Vagina (tissue), 2 donors: ENCODE measurements at regions not wholly inside any gene's neighbourhood (a gene's known extent, or its start where the extent isn't known, plus 50 kb on each side); places are given as distances from the start of the nearest gene placed in this dataset.
"Not testable (repeated sequence)": the region's sequence is repeated elsewhere in the genome, so short reads cannot be mapped to it uniquely, and the experiment has no call there.

Source experiments
- DNase-seq, 2 donors: peaks; one replicate each; pipeline ENCODE4 v3.0.0-alpha.2; 2017; ENCODE audit errors: extremely low spot score in 2 of 2
- H3K27ac ChIP-seq: fragments of 200-600 bp; sonication (generic); one replicate; pipeline ENCODE4 v1.5.1; 2019
- H3K27me3 ChIP-seq: fragments of 200-600 bp; sonication (generic); one replicate; pipeline ENCODE4 v1.5.1; 2019
- H3K36me3 ChIP-seq, 2 donors: fragments of 200-600 bp; sonication (generic); one replicate each; pipeline ENCODE4 v1.5.1; 2017 to 2019
- H3K4me1 ChIP-seq: fragments of 200-600 bp; sonication (generic); one replicate; pipeline ENCODE4 v1.5.1; 2019
- H3K4me3 ChIP-seq, 2 donors: fragments of 200-600 bp; sonication (generic); 1 replicate in 1 of 2; 2 replicates in 1 of 2; pipeline ENCODE4 v1.5.1; 2016 to 2019
- H3K9me3 ChIP-seq: fragments of 200-600 bp; sonication (generic); one replicate; pipeline ENCODE4 v1.5.1; 2019
- POLR2A ChIP-seq, 2 donors: fragments of 450-650 bp; IDR thresholded peaks; one replicate each; pipeline ENCODE4 v1.6.1; 2017; ENCODE audit warnings: antibody characterized with exemption in 2 of 2, mild to moderate bottlenecking in 2 of 2, moderate library complexity in 2 of 2
- POLR2AphosphoS5 ChIP-seq, 2 donors: sonication (generic); formaldehyde crosslinking; IDR thresholded peaks; one replicate each; pipeline ENCODE4 v1.9.0; 2017; ENCODE audit warnings: antibody characterized with exemption in 2 of 2, mild to moderate bottlenecking in 2 of 2, low read depth in 1 of 2; ENCODE audit not compliant: insufficient read depth in 1 of 2
- intact Hi-C: fragments of 100-400 bp; cut with DNase I; formaldehyde crosslinking; loops from one replicate; pipeline ENCODE4 v1.15.1; 2023
- TF ChIP-seq, protein P1 (sequence below), 3 experiments: fragments of 450-650 bp in 2 of 3; fragments of 200-600 bp in 1 of 3; sonication (generic) in 1 of 3; IDR thresholded peaks; one replicate each; pipeline ENCODE4 v1.5.1; 2017 to 2019; ENCODE audit warnings: antibody characterized with exemption in 3 of 3, mild to moderate bottlenecking in 2 of 3, moderate library complexity in 2 of 3

DNA sequence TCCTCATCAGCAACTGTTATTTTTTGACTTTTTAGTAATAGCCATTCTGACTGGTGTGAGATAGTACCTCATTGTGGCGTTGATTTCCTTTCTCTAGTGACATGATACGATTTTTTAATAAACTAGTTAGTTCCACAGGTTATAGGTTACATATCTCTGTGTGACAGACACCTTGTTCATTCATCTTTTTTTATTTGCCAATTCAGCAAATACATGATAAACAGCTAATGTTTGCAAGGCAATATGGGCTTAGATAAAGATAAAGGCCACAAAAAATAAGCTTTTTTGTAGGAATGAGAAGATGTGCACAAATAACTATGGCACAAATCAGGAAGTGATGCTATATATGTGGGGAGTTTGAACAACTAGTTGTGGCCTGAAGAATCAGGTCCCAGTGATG, 366.8 kb downstream of the HLX start:
- intact Hi-C loops: no loop called here
- TF ChIP-seq POLR2AphosphoS5 (IDR thresholded peaks at IDR 0.05; ENCODE audit: insufficient read depth in 1 of 2, low read depth in 1 of 2): no peak
- TF ChIP-seq POLR2A (IDR thresholded peaks at IDR 0.05): no peak
- TF ChIP-seq, protein P1, sequence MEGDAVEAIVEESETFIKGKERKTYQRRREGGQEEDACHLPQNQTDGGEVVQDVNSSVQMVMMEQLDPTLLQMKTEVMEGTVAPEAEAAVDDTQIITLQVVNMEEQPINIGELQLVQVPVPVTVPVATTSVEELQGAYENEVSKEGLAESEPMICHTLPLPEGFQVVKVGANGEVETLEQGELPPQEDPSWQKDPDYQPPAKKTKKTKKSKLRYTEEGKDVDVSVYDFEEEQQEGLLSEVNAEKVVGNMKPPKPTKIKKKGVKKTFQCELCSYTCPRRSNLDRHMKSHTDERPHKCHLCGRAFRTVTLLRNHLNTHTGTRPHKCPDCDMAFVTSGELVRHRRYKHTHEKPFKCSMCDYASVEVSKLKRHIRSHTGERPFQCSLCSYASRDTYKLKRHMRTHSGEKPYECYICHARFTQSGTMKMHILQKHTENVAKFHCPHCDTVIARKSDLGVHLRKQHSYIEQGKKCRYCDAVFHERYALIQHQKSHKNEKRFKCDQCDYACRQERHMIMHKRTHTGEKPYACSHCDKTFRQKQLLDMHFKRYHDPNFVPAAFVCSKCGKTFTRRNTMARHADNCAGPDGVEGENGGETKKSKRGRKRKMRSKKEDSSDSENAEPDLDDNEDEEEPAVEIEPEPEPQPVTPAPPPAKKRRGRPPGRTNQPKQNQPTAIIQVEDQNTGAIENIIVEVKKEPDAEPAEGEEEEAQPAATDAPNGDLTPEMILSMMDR (IDR thresholded peaks at IDR 0.05): no peak

DNA sequence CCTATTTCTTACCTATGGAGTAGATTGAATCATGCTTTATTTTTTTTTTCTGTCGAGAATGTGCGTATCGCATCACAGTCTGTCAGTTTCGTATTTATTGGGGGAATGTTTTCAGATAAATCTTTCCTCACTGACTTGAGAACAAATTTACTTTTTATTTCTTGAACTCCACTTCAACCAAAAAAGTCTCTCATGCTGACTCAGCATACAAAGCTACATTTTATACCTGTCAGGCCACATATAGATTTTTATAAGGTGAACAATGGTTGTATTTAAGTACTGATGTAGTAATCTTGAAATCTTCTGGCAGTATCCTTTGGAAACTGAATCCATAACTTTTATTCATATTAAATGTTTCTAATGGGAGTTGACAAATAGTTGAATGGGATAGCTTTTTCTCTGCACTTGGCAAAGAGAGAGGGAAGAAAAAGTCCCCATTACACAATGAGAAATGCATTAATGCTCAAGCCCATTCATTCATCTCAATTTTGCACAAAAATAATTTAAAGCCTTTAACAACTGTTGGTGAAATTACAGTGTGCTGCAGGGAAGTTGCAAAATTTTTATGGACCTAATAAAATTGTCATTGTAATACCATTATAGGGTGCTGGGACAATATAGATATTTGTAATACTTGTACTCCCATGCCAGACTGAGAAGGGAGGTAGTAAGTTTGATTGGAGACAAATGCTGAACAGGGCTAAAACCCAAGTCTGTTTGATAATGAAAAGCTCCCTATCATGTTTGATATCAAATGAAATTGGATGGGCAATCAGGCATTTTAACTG, 367.6 kb downstream of the HLX start:
- intact Hi-C loops: no loop called here
- Histone ChIP-seq H3K4me3 (no peak overlapping the region), H3K9me3 (no peaks in the 10 kb centered on the region), H3K27ac (no peak overlapping the region), H3K36me3 (no peaks in the 10 kb centered on the region), H3K27me3 (no peaks in the 10 kb centered on the region), H3K4me1 (no peaks in the 10 kb centered on the region)
- TF ChIP-seq POLR2A (IDR thresholded peaks at IDR 0.05): no peak
- TF ChIP-seq POLR2AphosphoS5 (IDR thresholded peaks at IDR 0.05; ENCODE audit: insufficient read depth in 1 of 2, low read depth in 1 of 2): no peak
- TF ChIP-seq, protein P1 (IDR thresholded peaks at IDR 0.05): no peak
- DNase-seq: no peak

More for the DNA sequence above, 366.8 kb downstream of the HLX start:
- Histone ChIP-seq H3K36me3 (no peaks in the 10 kb centered on the region), H3K27ac (no peak overlapping the region), H3K4me1 (no peaks in the 10 kb centered on the region), H3K9me3 (no peaks in the 10 kb centered on the region), H3K4me3 (no peak overlapping the region), H3K27me3 (no peaks in the 10 kb centered on the region)
- DNase-seq: no peak

DNA sequence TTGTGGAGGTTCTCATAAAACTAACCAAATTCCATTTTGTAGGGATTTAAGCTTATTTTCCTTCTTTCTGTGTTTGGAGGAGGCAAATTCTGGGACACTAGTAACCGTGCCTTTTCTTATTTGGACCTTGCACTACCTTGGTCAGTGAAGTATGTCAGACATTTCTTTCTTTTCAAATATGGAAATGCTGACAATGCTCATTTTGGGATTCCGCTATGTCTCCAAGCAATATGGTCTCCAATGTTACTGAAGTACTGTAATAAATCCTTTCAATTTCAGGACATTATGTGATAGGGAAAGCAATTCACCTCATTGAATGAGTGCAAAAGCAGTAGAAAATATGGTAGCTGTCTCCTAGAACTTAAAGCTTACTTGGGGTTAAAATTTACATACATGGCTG, 372.3 kb downstream of the HLX start:
- TF ChIP-seq, protein P1 (IDR thresholded peaks at IDR 0.05): no peak
- TF ChIP-seq POLR2AphosphoS5 (IDR thresholded peaks at IDR 0.05; ENCODE audit: insufficient read depth in 1 of 2, low read depth in 1 of 2) (no peak), POLR2A (IDR thresholded peaks at IDR 0.05) (no peak)
- DNase-seq: no peak
- Histone ChIP-seq H3K36me3 (no peaks in the 10 kb centered on the region), H3K4me3 (no peak overlapping the region), H3K9me3 (no peaks in the 10 kb centered on the region), H3K27ac (no peak overlapping the region), H3K4me1 (no peaks in the 10 kb centered on the region), H3K27me3 (no peaks in the 10 kb centered on the region)
- intact Hi-C loops: no loop called here

DNA sequence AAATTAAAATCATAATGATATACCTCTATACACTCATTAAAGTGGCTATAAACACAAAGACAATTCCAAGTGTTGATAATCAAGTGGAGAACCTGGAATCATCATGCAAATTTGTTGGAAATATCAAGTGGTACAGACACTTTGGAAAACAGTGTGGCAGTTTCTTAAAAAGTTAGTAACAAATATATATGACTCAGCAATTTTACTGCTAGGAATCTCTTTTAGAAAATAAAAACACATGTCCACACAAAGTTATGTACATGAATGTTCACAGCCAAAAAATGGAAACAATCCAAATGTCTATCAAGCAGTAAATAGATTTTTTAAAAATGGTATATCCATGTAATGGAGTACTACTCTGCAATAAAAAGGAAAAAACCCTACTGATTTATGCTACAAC, 375.6 kb downstream of the HLX start:
- DNase-seq: no peak
- Histone ChIP-seq H3K9me3 (no peaks in the 10 kb centered on the region), H3K4me1 (no peaks in the 10 kb centered on the region), H3K36me3 (no peaks in the 10 kb centered on the region), H3K27me3 (no peaks in the 10 kb centered on the region), H3K4me3 (no peak overlapping the region), H3K27ac (no peak overlapping the region)
- intact Hi-C loops: no loop called here
- TF ChIP-seq, protein P1 (IDR thresholded peaks at IDR 0.05): no peak
- TF ChIP-seq POLR2AphosphoS5 (IDR thresholded peaks at IDR 0.05; ENCODE audit: insufficient read depth in 1 of 2, low read depth in 1 of 2): no peak
- no peak for TF ChIP-seq POLR2A (IDR thresholded peaks at IDR 0.05)

DNA sequence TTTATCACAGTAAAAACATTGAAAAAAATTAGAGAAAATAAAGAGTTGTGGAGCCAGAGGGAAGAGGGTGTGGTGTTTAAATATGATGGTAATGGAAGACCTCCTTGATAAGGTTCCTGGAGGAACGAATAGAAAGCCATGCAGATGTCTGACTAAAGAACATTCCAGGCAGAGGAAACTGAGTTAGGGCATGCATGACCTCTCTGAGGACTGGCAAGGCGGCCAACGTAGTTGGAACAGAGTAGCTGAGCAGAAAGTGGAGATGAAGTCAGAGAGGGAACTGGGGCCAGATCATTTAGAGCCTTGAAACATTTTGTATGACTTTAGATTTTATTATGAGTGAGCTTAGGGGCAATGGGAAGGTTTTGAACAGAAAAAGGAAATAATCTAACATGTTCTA, 377.5 kb downstream of the HLX start:
- Histone ChIP-seq H3K27ac (no peak overlapping the region), H3K4me1 (no peaks in the 10 kb centered on the region), H3K36me3 (no peaks in the 10 kb centered on the region), H3K27me3 (no peaks in the 10 kb centered on the region), H3K4me3 (no peak overlapping the region), H3K9me3 (no peaks in the 10 kb centered on the region)
- intact Hi-C loops: no loop called here
- no peak for DNase-seq
- no peak for TF ChIP-seq POLR2AphosphoS5 (IDR thresholded peaks at IDR 0.05; ENCODE audit: insufficient read depth in 1 of 2, low read depth in 1 of 2)
- TF ChIP-seq, protein P1 (IDR thresholded peaks at IDR 0.05): no peak
- TF ChIP-seq POLR2A (IDR thresholded peaks at IDR 0.05): no peak

DNA sequence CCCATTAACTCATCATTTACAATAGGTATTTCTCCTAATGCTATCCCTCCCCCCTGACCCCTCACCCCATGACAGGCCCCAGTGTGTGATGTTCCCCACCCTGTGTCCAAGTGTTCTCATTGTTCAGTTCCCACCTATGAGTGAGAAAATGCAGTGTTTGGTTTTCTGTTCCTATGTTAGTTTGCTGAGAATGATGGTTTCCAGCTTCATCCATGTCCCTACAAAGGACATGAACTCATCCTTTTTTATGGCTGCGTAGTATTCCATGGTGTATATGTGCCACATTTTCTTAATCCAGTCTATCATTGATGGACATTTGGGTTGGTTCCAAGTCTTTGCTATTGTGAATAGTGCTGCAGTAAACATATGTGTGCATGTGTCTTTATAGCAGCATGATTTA, 378.3 kb downstream of the HLX start:
- H3K9me3 ChIP-seq, H3K4me1 ChIP-seq, DNase-seq, H3K27me3 ChIP-seq, H3K4me3 ChIP-seq, H3K27ac ChIP-seq, intact Hi-C loops, H3K36me3 ChIP-seq: not testable (repeated sequence)

DNA sequence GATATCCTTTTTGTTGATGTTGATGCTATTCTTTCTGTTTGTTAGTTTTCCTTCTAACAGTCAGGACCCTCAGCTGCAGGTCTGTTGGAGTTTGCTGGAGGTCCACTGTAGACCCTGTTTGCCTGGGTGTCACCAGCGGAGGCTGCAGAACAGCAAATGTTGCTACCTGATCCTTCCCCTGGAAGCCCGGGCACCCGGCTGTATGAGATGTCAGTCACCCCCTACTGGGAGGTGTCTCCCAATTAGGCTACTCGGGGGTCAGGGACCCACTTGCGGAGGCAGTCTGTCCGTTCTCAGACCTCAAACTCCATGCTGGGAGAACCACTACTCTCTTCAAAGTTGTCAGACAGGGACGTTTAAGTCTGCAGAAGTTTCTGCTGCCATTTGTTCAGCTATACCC, 383.4 kb downstream of the HLX start:
- intact Hi-C loops: loop anchor here (5.0 to 10.0 kb wide), 2 partner anchors 175 to 1192 kb away; no protein-coding TSS in a partner anchor
- not testable (repeated sequence) for H3K4me3 ChIP-seq, H3K4me1 ChIP-seq

More for the DNA sequence above, 383.4 kb downstream of the HLX start:
- not testable (repeated sequence) for H3K9me3 ChIP-seq, DNase-seq, H3K27me3 ChIP-seq, H3K27ac ChIP-seq, H3K36me3 ChIP-seq
